SJCRH30 (cell line): ENCODE measurements at regions not wholly inside any gene's neighbourhood (a gene's known extent, or its start where the extent isn't known, plus 50 kb on each side); places are given as distances from the start of the nearest gene placed in this dataset.

Source experiments
- DNase-seq, 2 experiments: peaks; one replicate each; pipeline ENCODE4 v3.0.0-alpha.2; 2015 to 2020
- H3K27ac ChIP-seq: fragments of 250-450 bp; sonication (Bioruptor Pico); 2 replicates; pipeline ENCODE4 v1.5.1; 2020; ENCODE audit warnings: mild to moderate bottlenecking, moderate library complexity
- H3K27me3 ChIP-seq: fragments of 250-450 bp; sonication (Bioruptor Pico); 2 replicates; pipeline ENCODE4 v1.5.1; 2020; ENCODE audit warnings: mild to moderate bottlenecking, moderate library complexity
- H3K36me3 ChIP-seq: fragments of 250-450 bp; sonication (Bioruptor Pico); 2 replicates; pipeline ENCODE4 v1.5.1; 2020; ENCODE audit warnings: mild to moderate bottlenecking, moderate library complexity
- H3K4me1 ChIP-seq: fragments of 250-450 bp; sonication (Bioruptor Pico); 2 replicates; pipeline ENCODE4 v1.5.1; 2020; ENCODE audit warnings: mild to moderate bottlenecking, moderate library complexity
- H3K4me3 ChIP-seq: fragments of 250-450 bp; sonication (Bioruptor Pico); 2 replicates; pipeline ENCODE4 v1.5.1; 2020; ENCODE audit warnings: mild to moderate bottlenecking, moderate library complexity
- H3K9me3 ChIP-seq: fragments of 250-450 bp; sonication (Bioruptor Pico); replicated peaks from 2 replicates; pipeline ENCODE4 v1.5.1; 2020; ENCODE audit warnings: mild to moderate bottlenecking, moderate library complexity

GRCh38 chrX:2618516-2618915 lies 72.6 kb upstream of the CD99 start:
- Histone ChIP-seq H3K27ac (no peak overlapping the region), H3K27me3 (no peaks in the 10 kb centered on the region), H3K9me3 (no peaks in the 10 kb centered on the region), H3K4me3 (no peak overlapping the region), H3K36me3 (peaks cover 9% of the 10 kb centered on the region), H3K4me1 (no peaks in the 10 kb centered on the region)
- DNase-seq = no peak

- Histone ChIP-seq H3K27me3 (no peaks in the 10 kb centered on the region), H3K27ac (no peak overlapping the region), H3K4me3 (no peak overlapping the region), H3K36me3 (peaks cover 8% of the 10 kb centered on the region; the same call in 1 of the 2 replicates), H3K9me3 (no peaks in the 10 kb centered on the region), H3K4me1 (peaks cover 4% of the 10 kb centered on the region; the same call in 1 of the 2 replicates)
- DNase-seq = no peak
Observed at GRCh38 chrX:2614911-2615310, 76.2 kb upstream of the CD99 start.

GRCh38 chrX:2610246-2611170 lies 80.6 kb upstream of the CD99 start:
- Histone ChIP-seq H3K36me3 (peaks cover 4% of the 10 kb centered on the region), H3K4me3 (peak overlapping the region; percentile 98), H3K9me3 (no peaks in the 10 kb centered on the region; the same call in 1 of the 2 replicates), H3K27ac (no peak overlapping the region), H3K27me3 (no peaks in the 10 kb centered on the region), H3K4me1 (peaks cover 4% of the 10 kb centered on the region; the same call in 1 of the 2 replicates)
- no peak for DNase-seq

GRCh38 chrX:2609431-2610238 lies 81.5 kb upstream of the CD99 start:
- Histone ChIP-seq H3K27me3 (no peaks in the 10 kb centered on the region), H3K27ac (no peak overlapping the region), H3K9me3 (no peaks in the 10 kb centered on the region; the same call in 1 of the 2 replicates), H3K4me1 (peaks cover 4% of the 10 kb centered on the region; the same call in 1 of the 2 replicates), H3K4me3 (peak overlapping the region; percentile 98), H3K36me3 (peaks cover 4% of the 10 kb centered on the region)
- DNase-seq = peak in 1 of 2 experiments; percentile 45

GRCh38 chrX:2608638-2609430 lies 82.3 kb upstream of the CD99 start:
- peak; percentile 88 for DNase-seq
- H3K4me1 ChIP-seq = peaks cover 4% of the 10 kb centered on the region; the same call in 1 of the 2 replicates

GRCh38 chrX:2607113-2607512 lies 84.0 kb upstream of the CD99 start:
- Histone ChIP-seq H3K4me1 (peaks cover 4% of the 10 kb centered on the region; the same call in 1 of the 2 replicates), H3K9me3 (no peaks in the 10 kb centered on the region; the same call in 1 of the 2 replicates), H3K27ac (no peak overlapping the region), H3K36me3 (peaks cover 4% of the 10 kb centered on the region; the same call in 1 of the 2 replicates), H3K4me3 (no peak overlapping the region), H3K27me3 (no peaks in the 10 kb centered on the region)
- DNase-seq = no peak

More at GRCh38 chrX:2608638-2609430, 82.3 kb upstream of the CD99 start:
- peaks cover 4% of the 10 kb centered on the region for H3K36me3 ChIP-seq
- H3K4me3 ChIP-seq = peak overlapping the region; percentile 98
- H3K27ac ChIP-seq = peak overlapping the region; percentile 75
- H3K27me3 ChIP-seq = no peaks in the 10 kb centered on the region
- H3K9me3 ChIP-seq = no peaks in the 10 kb centered on the region; the same call in 1 of the 2 replicates

GRCh38 chrX:2600564-2600963 lies 90.5 kb upstream of the CD99 start:
- Histone ChIP-seq H3K4me3 (no peak overlapping the region), H3K4me1 (no peaks in the 10 kb centered on the region), H3K9me3 (no peaks in the 10 kb centered on the region), H3K27ac (no peak overlapping the region), H3K27me3 (no peaks in the 10 kb centered on the region), H3K36me3 (no peaks in the 10 kb centered on the region)
- no peak for DNase-seq

GRCh38 chrX:2596555-2597255 lies 94.4 kb upstream of the CD99 start:
- Histone ChIP-seq H3K27me3 (no peaks in the 10 kb centered on the region), H3K4me3 (no peak overlapping the region), H3K9me3 (no peaks in the 10 kb centered on the region), H3K4me1 (peaks cover 3% of the 10 kb centered on the region), H3K27ac (no peak overlapping the region), H3K36me3 (no peaks in the 10 kb centered on the region)
- DNase-seq = no peak

- Histone ChIP-seq H3K27me3 (no peaks in the 10 kb centered on the region), H3K9me3 (no peaks in the 10 kb centered on the region), H3K4me1 (peaks cover 3% of the 10 kb centered on the region), H3K4me3 (no peak overlapping the region), H3K27ac (no peak overlapping the region), H3K36me3 (no peaks in the 10 kb centered on the region)
- no peak for DNase-seq
Observed at GRCh38 chrX:2596045-2596444, 95.0 kb upstream of the CD99 start.

GRCh38 chrX:2595258-2595657 lies 94.5 kb upstream of the DHRSX start:
- no peak overlapping the region for H3K27ac ChIP-seq
- DNase-seq = no peak
- no peak overlapping the region for H3K4me3 ChIP-seq
- H3K9me3 ChIP-seq = no peaks in the 10 kb centered on the region
- no peaks in the 10 kb centered on the region for H3K27me3 ChIP-seq
- H3K4me1 ChIP-seq = peaks cover 3% of the 10 kb centered on the region
- H3K36me3 ChIP-seq = no peaks in the 10 kb centered on the region

- H3K27me3 ChIP-seq = no peaks in the 10 kb centered on the region
- no peak overlapping the region for H3K4me3 ChIP-seq
- peak; percentile 43 to 53 for DNase-seq
- H3K4me1 ChIP-seq = peaks cover 3% of the 10 kb centered on the region
- no peak overlapping the region for H3K27ac ChIP-seq
- H3K9me3 ChIP-seq = no peaks in the 10 kb centered on the region
- no peaks in the 10 kb centered on the region for H3K36me3 ChIP-seq
Observed at GRCh38 chrX:2594491-2594890, 93.7 kb upstream of the DHRSX start.

- Histone ChIP-seq H3K4me3 (no peak overlapping the region), H3K4me1 (peaks cover 3% of the 10 kb centered on the region), H3K27me3 (no peaks in the 10 kb centered on the region), H3K9me3 (no peaks in the 10 kb centered on the region), H3K27ac (no peak overlapping the region), H3K36me3 (no peaks in the 10 kb centered on the region)
- DNase-seq = no peak
Observed at GRCh38 chrX:2592279-2592678, 91.5 kb upstream of the DHRSX start.

- peaks cover under 1% of the 10 kb centered on the region; the same call in 1 of the 2 replicates for H3K4me1 ChIP-seq
- H3K9me3 ChIP-seq = no peaks in the 10 kb centered on the region
- no peaks in the 10 kb centered on the region for H3K27me3 ChIP-seq
- no peak overlapping the region for H3K27ac ChIP-seq
- no peak overlapping the region for H3K4me3 ChIP-seq
- no peaks in the 10 kb centered on the region for H3K36me3 ChIP-seq
- no peak for DNase-seq
Observed at GRCh38 chrX:2589186-2590020, 88.6 kb upstream of the DHRSX start.
